ENCODE measurements at regions not wholly inside any gene's neighbourhood (a gene's known extent, or its start where the extent isn't known, plus 50 kb on each side); places are given as distances from the start of the nearest gene placed in this dataset.
"Not testable (repeated sequence)": the region's sequence is repeated elsewhere in the genome, so short reads cannot be mapped to it uniquely, and the experiment has no call there.

- Histone ChIP-seq H3K9me3 (peaks cover 12% of the 10 kb centered on the region), H3K36me3 (ENCODE audit: low read depth) (no peaks in the 10 kb centered on the region), H3K4me1 (ENCODE audit: low read depth) (no peaks in the 10 kb centered on the region), H3K4me3 (no peak overlapping the region)
- ATAC-seq (no peak), DNase-seq (no peak)
- intact Hi-C loops (cut with DNase I, micrococcal nuclease) = no loop called here
- no peak for TF ChIP-seq CTCF (IDR thresholded peaks at IDR 0.05)
Observed at GRCh38 chr12:89875225-89875624, 166.6 kb upstream of the ATP2B1 start.

GRCh38 chr12:89874146-89874545, 165.5 kb upstream of the ATP2B1 start:
- ATAC-seq = peak; percentile 39
- intact Hi-C loops (cut with DNase I, micrococcal nuclease) = no loop called here

GRCh38 chr12:89873745-89874144, 165.1 kb upstream of the ATP2B1 start:
- H3K4me3 ChIP-seq = no peak overlapping the region
- no peak for TF ChIP-seq CTCF (IDR thresholded peaks at IDR 0.05)
- H3K9me3 ChIP-seq = peaks cover 13% of the 10 kb centered on the region
- DNase-seq (no peak), ATAC-seq (no peak)
- H3K4me1 ChIP-seq (ENCODE audit: low read depth) = no peaks in the 10 kb centered on the region
- H3K36me3 ChIP-seq (ENCODE audit: low read depth) = no peaks in the 10 kb centered on the region
- intact Hi-C loops (cut with DNase I, micrococcal nuclease) = no loop called here

More at GRCh38 chr12:89874146-89874545, 165.5 kb upstream of the ATP2B1 start:
- Histone ChIP-seq H3K36me3 (ENCODE audit: low read depth) (no peaks in the 10 kb centered on the region), H3K9me3 (peaks cover 13% of the 10 kb centered on the region), H3K4me1 (ENCODE audit: low read depth) (no peaks in the 10 kb centered on the region), H3K4me3 (no peak overlapping the region)
- DNase-seq = no peak
- no peak for TF ChIP-seq CTCF (IDR thresholded peaks at IDR 0.05)

- H3K4me1 ChIP-seq (ENCODE audit: low read depth) = no peaks in the 10 kb centered on the region
- H3K36me3 ChIP-seq (ENCODE audit: low read depth) = no peaks in the 10 kb centered on the region
- DNase-seq (no peak), ATAC-seq (no peak)
- no peak overlapping the region for H3K4me3 ChIP-seq
- H3K9me3 ChIP-seq = peaks cover 13% of the 10 kb centered on the region
- TF ChIP-seq CTCF (IDR thresholded peaks at IDR 0.05) = no peak
- intact Hi-C loops (cut with DNase I, micrococcal nuclease) = no loop called here
Observed at GRCh38 chr12:89872922-89873630, 164.4 kb upstream of the ATP2B1 start.

- intact Hi-C loops (cut with DNase I, micrococcal nuclease) = no loop called here
- peaks cover 13% of the 10 kb centered on the region for H3K9me3 ChIP-seq
- no peaks in the 10 kb centered on the region for H3K36me3 ChIP-seq (ENCODE audit: low read depth)
- DNase-seq (no peak), ATAC-seq (no peak)
- TF ChIP-seq CTCF (IDR thresholded peaks at IDR 0.05) = no peak
- H3K4me3 ChIP-seq = no peak overlapping the region
- H3K4me1 ChIP-seq (ENCODE audit: low read depth) = no peaks in the 10 kb centered on the region
Observed at GRCh38 chr12:89870413-89871184, 162.0 kb upstream of the ATP2B1 start.

- H3K4me1 ChIP-seq (ENCODE audit: low read depth); ATAC-seq; H3K36me3 ChIP-seq (ENCODE audit: low read depth); intact Hi-C loops (cut with DNase I, micrococcal nuclease); H3K4me3 ChIP-seq; DNase-seq: not testable (repeated sequence)
- peaks cover 13% of the 10 kb centered on the region for H3K9me3 ChIP-seq
Observed at GRCh38 chr12:89867611-89868010, 159.0 kb upstream of the ATP2B1 start.

Measured in mucosa of descending colon (tissue), 3 donors.